Common myeloid progenitor, CD34-positive (primary cell): ENCODE measurements at regions not wholly inside any gene's neighbourhood (a gene's known extent, or its start where the extent isn't known, plus 50 kb on each side); places are given as distances from the start of the nearest gene placed in this dataset.

Experiments
- CTCF ChIA-PET: fragments of 350-600 bp; sonication (Branson Sonifier 250); formaldehyde crosslinking; loops from one replicate; lab custom pipeline; 2021; ENCODE audit warnings: antibody characterized with exemption; lab: Charles Lee
- POLR2A ChIA-PET: fragments of 350-600 bp; sonication (Branson Sonifier 250); formaldehyde crosslinking; loops from one replicate; lab custom pipeline; 2021; ENCODE audit warnings: antibody characterized with exemption; lab: Charles Lee
- DNase-seq, 3 donors: peaks; one replicate each; pipeline versions ENCODE4 v3.0.0 to v3.0.0-alpha.2; 2013
- H3K27ac ChIP-seq, 2 experiments: 1 replicate in 1 of 2; 2 replicates in 1 of 2; pipeline ENCODE4 v1.7.0; 2013; ENCODE audit warnings: inconsistent platforms in 2 of 2, low read length in 2 of 2, mild to moderate bottlenecking in 2 of 2, low read depth in 1 of 2, moderate library complexity in 1 of 2; ENCODE audit not compliant: severe bottlenecking in 2 of 2, insufficient read depth in 1 of 2, poor library complexity in 1 of 2
- H3K27me3 ChIP-seq, 5 experiments: replicated peaks in 2 of 5; 1 replicate in 3 of 5; 2 replicates in 2 of 5; pipeline versions ENCODE4 v1.6.1 to v1.7.0; 2013; ENCODE audit warnings: low read length in 4 of 5, mild to moderate bottlenecking in 2 of 5, moderate library complexity in 2 of 5, inconsistent platforms in 1 of 5; ENCODE audit not compliant: insufficient read depth in 5 of 5, control insufficient read depth in 4 of 5
- H3K36me3 ChIP-seq, 4 experiments: 1 replicate in 2 of 4; 2 replicates in 2 of 4; pipeline versions ENCODE4 v1.6.1 to v1.7.0; 2013; ENCODE audit warnings: low read length in 3 of 4, control low read depth in 1 of 4, mild to moderate bottlenecking in 1 of 4; ENCODE audit not compliant: control insufficient read depth in 4 of 4, insufficient read depth in 4 of 4
- H3K4me1 ChIP-seq, 4 experiments: 1 replicate in 3 of 4; 2 replicates in 1 of 4; pipeline versions ENCODE4 v1.6.1 to v1.7.1; 2013; ENCODE audit warnings: low read length in 3 of 4, mild to moderate bottlenecking in 3 of 4, control low read depth in 1 of 4, inconsistent platforms in 1 of 4, moderate library complexity in 1 of 4; ENCODE audit not compliant: control insufficient read depth in 4 of 4, insufficient read depth in 4 of 4; ENCODE audit errors: control extremely low read depth in 1 of 4
- H3K4me3 ChIP-seq, 7 experiments: 1 replicate in 4 of 7; 2 replicates in 3 of 7; pipeline versions ENCODE4 v1.5.1 to v1.7.0; 2013; ENCODE audit warnings: mild to moderate bottlenecking in 7 of 7, low read length in 6 of 7, moderate library complexity in 6 of 7, inconsistent platforms in 2 of 7, low read depth in 2 of 7, control low read depth in 1 of 7; ENCODE audit not compliant: insufficient read depth in 4 of 7, control insufficient read depth in 1 of 7; ENCODE audit errors: extremely low read depth in 1 of 7
- H3K9me3 ChIP-seq, 5 experiments: 1 replicate in 4 of 5; 2 replicates in 1 of 5; pipeline versions ENCODE4 v1.6.1 to v1.7.1; 2013; ENCODE audit warnings: low read length in 4 of 5, mild to moderate bottlenecking in 2 of 5, inconsistent platforms in 1 of 5, low read depth in 1 of 5, moderate library complexity in 1 of 5; ENCODE audit not compliant: control insufficient read depth in 4 of 5, insufficient read depth in 2 of 5; ENCODE audit errors: control extremely low read depth in 1 of 5
- WGBS: methylation state at CpG from one replicate; pipeline ENCODE4 v1.1.5; 2013; ENCODE audit not compliant: insufficient coverage; 5-methylcytosine and 5-hydroxymethylcytosine counted together

GRCh38 chr6:26157251-26158075 is 70.2 kb downstream of the HFE start:
- peaks cover 10 to 31% (median 23%) of the 10 kb centered on the region in 4 experiments for H3K4me1 ChIP-seq
- no peaks in the 10 kb centered on the region for H3K27me3 ChIP-seq
- POLR2A ChIA-PET, result interaction anchor here (0.6 to 5.5 kb wide), 23 partner anchors 14 to 992 kb away, joined by 3 to 119 read pairs (median 7); a partner anchor contains a TSS
- H3K27ac ChIP-seq, result peak overlapping the region; percentile 67 to 87
- H3K9me3 ChIP-seq, result no peaks in the 10 kb centered on the region
- peaks cover 0 to 1% (median 0%) of the 10 kb centered on the region in 4 experiments for H3K36me3 ChIP-seq
- CTCF ChIA-PET, result interaction anchor here (0.7 to 4.5 kb wide), 11 partner anchors 16 to 92 kb away, joined by 3 to 27 read pairs (median 4); a partner anchor contains a TSS
- peak overlapping the region; percentile 78 to 94 (median 92) for H3K4me3 ChIP-seq
- DNase-seq, result peak; percentile 98 to 99 (median 99)
- WGBS, result 0% methylated on average over 14 of the region's 29 CpGs

- Histone ChIP-seq H3K4me3 (peak overlapping the region; percentile 57 to 94 (median 91)), H3K9me3 (no peaks in the 10 kb centered on the region), H3K36me3 (peaks cover 0 to 2% (median under 1%) of the 10 kb centered on the region in 4 experiments), H3K27ac (peak overlapping the region; percentile 35 to 87), H3K27me3 (no peaks in the 10 kb centered on the region), H3K4me1 (peaks cover 10 to 31% (median 23%) of the 10 kb centered on the region in 4 experiments)
- CTCF ChIA-PET, result interaction anchor here (0.9 to 4.5 kb wide), 11 partner anchors 11 to 93 kb away, joined by 3 to 27 read pairs (median 6); a partner anchor contains a TSS
- POLR2A ChIA-PET, result interaction anchor here (0.7 to 5.5 kb wide), 16 partner anchors 13 to 974 kb away, joined by 3 to 119 read pairs (median 8); a partner anchor contains a TSS
- 0% methylated on average over 22 of the region's 30 CpGs for WGBS
- DNase-seq, result no peak
Measured at GRCh38 chr6:26158076-26158580, 70.9 kb downstream of the HFE start.

DNA sequence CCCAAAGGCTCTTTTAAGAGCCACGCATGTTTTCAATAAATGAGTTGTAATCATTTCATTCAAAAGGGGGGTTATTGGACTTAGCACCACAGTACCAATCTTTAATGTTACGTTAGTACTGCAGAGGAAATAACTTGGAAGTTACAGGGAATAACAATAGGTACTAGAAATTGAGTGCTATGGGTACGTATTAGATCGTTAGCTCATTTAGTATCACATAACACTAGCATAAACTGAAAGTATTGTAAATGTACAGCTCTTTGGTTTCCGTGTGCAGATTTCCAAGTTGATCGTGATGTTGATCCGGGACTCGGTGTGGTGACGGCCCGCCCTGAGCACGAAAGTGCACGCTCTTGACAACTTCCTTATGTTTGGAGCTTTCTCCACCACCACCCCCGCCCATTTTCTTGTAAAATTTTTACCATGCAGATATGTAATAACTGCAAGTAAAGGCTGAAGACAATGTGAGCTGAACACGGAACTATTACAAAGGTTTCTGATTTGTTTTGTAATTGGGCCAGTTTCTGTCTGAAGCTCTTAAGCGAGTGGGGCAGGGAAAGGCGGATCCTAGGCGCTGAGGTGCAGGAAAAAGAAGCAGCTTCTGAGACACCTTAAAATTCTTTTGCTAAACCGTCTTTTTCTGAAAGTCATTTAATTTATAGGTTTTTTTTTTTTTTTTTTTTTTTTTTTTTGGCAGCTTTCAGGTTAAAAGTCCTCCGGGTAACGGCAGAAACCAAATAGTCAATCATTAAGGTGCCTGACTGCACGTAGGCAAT is 71.5 kb downstream of the HFE start:
- ChIA-PET CTCF (interaction anchor here (0.6 to 4.5 kb wide), 12 partner anchors 10 to 373 kb away, joined by 3 to 27 read pairs (median 6); a partner anchor contains a TSS), POLR2A (interaction anchor here (1.1 to 5.5 kb wide), 13 partner anchors 12 to 126 kb away, joined by 3 to 119 read pairs (median 13); a partner anchor contains a TSS)
- no peaks in the 10 kb centered on the region for H3K9me3 ChIP-seq
- WGBS, result 0% methylated on average over 10 of the region's 21 CpGs
- peak overlapping the region in 1 of 2 experiments; percentile 87 for H3K27ac ChIP-seq
- peaks cover 10 to 31% (median 23%) of the 10 kb centered on the region in 4 experiments for H3K4me1 ChIP-seq
- H3K36me3 ChIP-seq, result peaks cover 0 to 6% (median 3%) of the 10 kb centered on the region in 4 experiments
- peak; percentile 61 to 91 (median 91) for DNase-seq
- H3K4me3 ChIP-seq, result peak overlapping the region; percentile 57 to 94 (median 91)
- H3K27me3 ChIP-seq, result no peaks in the 10 kb centered on the region

- POLR2A ChIA-PET, result interaction anchor here (0.8 to 5.5 kb wide), 11 partner anchors 12 to 127 kb away, joined by 3 to 119 read pairs (median 10); a partner anchor contains a TSS
- 26% methylated on average over 12 of the region's 13 CpGs for WGBS
- no peaks in the 10 kb centered on the region for H3K27me3 ChIP-seq
Measured at GRCh38 chr6:26159357-26160273, 72.4 kb downstream of the HFE start.

GRCh38 chr6:26161322-26161721 is 74.1 kb downstream of the HFE start:
- H3K36me3 ChIP-seq, result peaks cover 0 to 19% (median 9%) of the 10 kb centered on the region in 4 experiments
- H3K27me3 ChIP-seq, result no peaks in the 10 kb centered on the region
- POLR2A ChIA-PET, result interaction anchor here (1.0 kb wide), 1 partner anchor 38 kb away, joined by 3 read pairs; a partner anchor contains a TSS
- WGBS, result 94% methylated on average over 2 of the region's 3 CpGs
- no peak overlapping the region for H3K27ac ChIP-seq
- CTCF ChIA-PET, result interaction anchor here (0.9 to 4.4 kb wide), 7 partner anchors 12 to 55 kb away, joined by 3 to 21 read pairs (median 3); a partner anchor contains a TSS
- no peaks in the 10 kb centered on the region for H3K9me3 ChIP-seq
- H3K4me1 ChIP-seq, result peaks cover 10 to 24% (median 18%) of the 10 kb centered on the region in 4 experiments
- no peak for DNase-seq
- peak overlapping the region in 1 of 7 experiments; percentile 28 for H3K4me3 ChIP-seq

More at GRCh38 chr6:26159357-26160273, 72.4 kb downstream of the HFE start:
- no peak for DNase-seq
- Histone ChIP-seq H3K4me3 (peak overlapping the region in 6 of 7 experiments; percentile 71 to 94 (median 92)), H3K27ac (peak overlapping the region; percentile 37 to 87), H3K4me1 (peaks cover 10 to 33% (median 25%) of the 10 kb centered on the region in 4 experiments), H3K36me3 (peaks cover 0 to 11% (median 6%) of the 10 kb centered on the region in 4 experiments), H3K9me3 (no peaks in the 10 kb centered on the region)
- CTCF ChIA-PET, result interaction anchor here (0.5 to 4.5 kb wide), 15 partner anchors 9 to 130 kb away, joined by 3 to 27 read pairs (median 4); a partner anchor contains a TSS
